Left ventricle myocardium inferior (tissue), 1 donor: ENCODE measurements at regions not wholly inside any gene's neighbourhood (a gene's known extent, or its start where the extent isn't known, plus 50 kb on each side); places are given as distances from the start of the nearest gene placed in this dataset.

Experiments
- DNase-seq: peaks from one replicate; pipeline ENCODE4 v3.0.0-alpha.2; 2020
- H3K27ac ChIP-seq: fragments of 200-600 bp; replicated peaks from 2 replicates; pipeline ENCODE4 v1.8.0; 2021
- H3K27me3 ChIP-seq: fragments of 200-600 bp; 2 replicates; pipeline ENCODE4 v1.8.0; 2021; ENCODE audit warnings: low read depth
- H3K36me3 ChIP-seq: fragments of 200-600 bp; 2 replicates; pipeline ENCODE4 v1.8.0; 2021
- H3K4me1 ChIP-seq: fragments of 200-600 bp; 2 replicates; pipeline ENCODE4 v1.8.0; 2021
- H3K4me3 ChIP-seq: fragments of 200-600 bp; 2 replicates; pipeline ENCODE4 v1.8.0; 2021; ENCODE audit warnings: mild to moderate bottlenecking, moderate library complexity
- H3K9me3 ChIP-seq: fragments of 200-600 bp; replicated peaks from 2 replicates; pipeline ENCODE4 v1.8.0; 2021
- intact Hi-C: fragments of 100-400 bp; cut with micrococcal nuclease; formaldehyde crosslinking; loops from one replicate; pipeline ENCODE4 v1.11.0; 2022
- TF ChIP-seq, protein P1 (sequence below): fragments of 200-600 bp; IDR thresholded peaks from 2 replicates; pipeline ENCODE4 v1.8.0; 2021; ENCODE audit warnings: antibody characterized with exemption, mild to moderate bottlenecking, borderline replicate concordance
- donor health status: DM: no; HTN: yes; CAD: no; lungs with severe emphysema.

DNA sequence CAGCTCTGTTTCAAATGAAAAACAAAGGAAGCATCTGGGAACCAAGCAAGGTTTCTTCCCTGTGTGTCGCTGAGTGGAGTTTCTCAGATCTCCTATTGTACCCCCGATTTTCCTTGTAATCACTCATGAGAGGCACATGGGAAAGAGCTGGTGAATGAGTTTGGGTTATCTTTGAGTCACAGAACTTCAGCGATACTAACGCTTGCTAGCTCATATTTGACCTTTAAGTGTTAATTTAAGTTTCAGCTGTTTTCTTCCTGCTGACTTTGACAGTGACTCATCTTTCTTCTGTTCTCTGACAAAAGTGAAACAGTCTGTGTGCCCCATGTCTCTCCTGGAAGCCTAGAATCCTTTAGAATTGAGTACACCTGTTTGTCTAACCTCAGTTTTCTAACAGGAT, 261.1 kb upstream of the RGS17 start:
- H3K36me3 ChIP-seq: no peaks in the 10 kb centered on the region
- H3K9me3 ChIP-seq: peaks cover 12% of the 10 kb centered on the region
- H3K4me1 ChIP-seq: no peaks in the 10 kb centered on the region
- DNase-seq: no peak
- TF ChIP-seq, protein P1, sequence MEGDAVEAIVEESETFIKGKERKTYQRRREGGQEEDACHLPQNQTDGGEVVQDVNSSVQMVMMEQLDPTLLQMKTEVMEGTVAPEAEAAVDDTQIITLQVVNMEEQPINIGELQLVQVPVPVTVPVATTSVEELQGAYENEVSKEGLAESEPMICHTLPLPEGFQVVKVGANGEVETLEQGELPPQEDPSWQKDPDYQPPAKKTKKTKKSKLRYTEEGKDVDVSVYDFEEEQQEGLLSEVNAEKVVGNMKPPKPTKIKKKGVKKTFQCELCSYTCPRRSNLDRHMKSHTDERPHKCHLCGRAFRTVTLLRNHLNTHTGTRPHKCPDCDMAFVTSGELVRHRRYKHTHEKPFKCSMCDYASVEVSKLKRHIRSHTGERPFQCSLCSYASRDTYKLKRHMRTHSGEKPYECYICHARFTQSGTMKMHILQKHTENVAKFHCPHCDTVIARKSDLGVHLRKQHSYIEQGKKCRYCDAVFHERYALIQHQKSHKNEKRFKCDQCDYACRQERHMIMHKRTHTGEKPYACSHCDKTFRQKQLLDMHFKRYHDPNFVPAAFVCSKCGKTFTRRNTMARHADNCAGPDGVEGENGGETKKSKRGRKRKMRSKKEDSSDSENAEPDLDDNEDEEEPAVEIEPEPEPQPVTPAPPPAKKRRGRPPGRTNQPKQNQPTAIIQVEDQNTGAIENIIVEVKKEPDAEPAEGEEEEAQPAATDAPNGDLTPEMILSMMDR: no peak
- H3K27ac ChIP-seq: no peak overlapping the region
- intact Hi-C loops: no loop called here
- H3K27me3 ChIP-seq: no peaks in the 10 kb centered on the region
- H3K4me3 ChIP-seq: no peak overlapping the region

DNA sequence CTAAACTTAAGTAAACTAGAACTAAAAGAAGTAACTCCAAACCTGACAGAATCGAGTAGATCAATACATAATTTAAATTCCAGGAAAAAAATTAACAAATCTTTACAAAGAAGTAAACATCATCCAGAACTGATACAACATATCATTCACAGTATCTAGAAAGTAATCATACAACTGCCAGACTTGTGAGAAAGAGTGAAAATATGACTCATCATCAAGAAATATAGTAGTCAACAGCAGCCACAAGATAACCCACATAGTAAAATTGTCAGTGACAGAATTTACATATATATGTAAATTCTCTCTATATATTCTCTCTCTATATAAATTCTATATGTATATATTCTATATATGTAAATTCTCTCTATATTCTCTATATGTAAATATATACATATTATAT, 242.8 kb upstream of the RGS17 start:
- Histone ChIP-seq H3K4me1 (no peaks in the 10 kb centered on the region), H3K27ac (no peak overlapping the region), H3K9me3 (no peaks in the 10 kb centered on the region), H3K36me3 (no peaks in the 10 kb centered on the region), H3K27me3 (no peaks in the 10 kb centered on the region), H3K4me3 (no peak overlapping the region)
- intact Hi-C loops: no loop called here
- TF ChIP-seq, protein P1: no peak
- DNase-seq: no peak

DNA sequence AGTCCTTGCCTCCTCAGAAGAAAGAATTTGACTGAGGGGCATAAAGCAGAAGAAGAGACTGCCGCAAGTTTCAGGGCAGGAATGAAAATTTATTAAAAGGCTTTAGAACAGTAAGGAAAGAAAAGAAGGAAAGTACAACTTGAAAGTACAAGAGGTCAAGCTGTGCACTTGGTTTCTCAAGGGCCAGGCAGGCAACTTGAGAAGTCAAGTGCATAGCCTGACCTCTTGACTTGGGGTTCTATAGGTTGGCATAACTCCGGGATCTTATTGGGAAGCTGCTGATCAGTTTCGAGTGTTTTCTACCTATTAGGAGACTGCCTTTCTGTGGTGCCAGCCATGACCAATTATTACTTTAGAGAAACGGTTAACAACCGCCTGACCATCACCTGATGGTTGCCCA, 237.0 kb upstream of the RGS17 start:
- DNase-seq: no peak
- Histone ChIP-seq H3K9me3 (peaks cover 14% of the 10 kb centered on the region), H3K4me3 (no peak overlapping the region), H3K4me1 (no peaks in the 10 kb centered on the region), H3K27me3 (no peaks in the 10 kb centered on the region), H3K27ac (no peak overlapping the region), H3K36me3 (no peaks in the 10 kb centered on the region)
- TF ChIP-seq, protein P1: no peak
- intact Hi-C loops: no loop called here

DNA sequence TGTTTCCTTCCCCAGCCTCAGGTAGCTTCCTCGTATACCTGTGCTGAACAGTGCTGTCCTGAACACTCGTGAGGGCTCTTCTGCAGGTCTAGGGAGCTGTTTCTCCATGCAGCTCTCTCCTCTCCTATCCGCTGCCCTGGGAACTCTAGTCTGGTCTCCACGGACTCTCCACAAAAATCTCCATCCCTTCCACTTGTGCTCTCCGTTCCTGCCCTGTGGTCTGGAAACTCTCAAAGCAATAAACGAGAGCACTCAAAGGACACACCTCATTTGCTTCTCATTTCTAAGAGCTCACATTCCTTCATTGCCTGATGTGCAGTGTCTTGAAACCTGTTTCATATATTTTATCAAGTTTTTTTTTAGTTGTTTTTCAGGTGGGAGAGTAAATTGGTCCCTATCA, 235.9 kb upstream of the RGS17 start:
- TF ChIP-seq, protein P1: no peak
- Histone ChIP-seq H3K27ac (no peak overlapping the region), H3K4me1 (no peaks in the 10 kb centered on the region), H3K9me3 (peaks cover 14% of the 10 kb centered on the region), H3K36me3 (no peaks in the 10 kb centered on the region), H3K27me3 (no peaks in the 10 kb centered on the region), H3K4me3 (no peak overlapping the region)
- DNase-seq: no peak
- intact Hi-C loops: no loop called here

DNA sequence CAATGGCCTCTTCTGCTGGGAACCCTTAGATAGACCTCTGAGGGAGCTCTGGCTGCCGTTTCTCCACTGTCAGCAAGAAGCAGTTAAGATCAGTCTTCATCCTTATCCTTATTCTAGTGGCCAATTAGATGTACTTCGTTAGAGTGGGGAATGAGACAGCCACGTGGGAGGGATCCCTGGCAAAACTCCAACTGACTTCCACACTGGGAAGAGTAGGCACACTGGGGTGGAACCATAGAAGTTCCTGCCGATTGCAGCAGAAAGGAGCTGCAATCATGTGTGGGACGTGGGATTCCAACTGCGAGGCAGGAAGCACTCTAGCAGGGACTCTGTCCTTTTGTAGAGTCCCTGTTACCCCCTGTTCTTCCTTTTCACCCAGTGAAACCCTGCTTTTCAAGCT, 226.3 kb upstream of the RGS17 start:
- intact Hi-C loops: no loop called here
- Histone ChIP-seq H3K4me1 (no peaks in the 10 kb centered on the region), H3K27ac (no peak overlapping the region), H3K4me3 (no peak overlapping the region), H3K27me3 (no peaks in the 10 kb centered on the region), H3K36me3 (no peaks in the 10 kb centered on the region), H3K9me3 (peaks cover 7% of the 10 kb centered on the region)
- DNase-seq: no peak
- TF ChIP-seq, protein P1: no peak

DNA sequence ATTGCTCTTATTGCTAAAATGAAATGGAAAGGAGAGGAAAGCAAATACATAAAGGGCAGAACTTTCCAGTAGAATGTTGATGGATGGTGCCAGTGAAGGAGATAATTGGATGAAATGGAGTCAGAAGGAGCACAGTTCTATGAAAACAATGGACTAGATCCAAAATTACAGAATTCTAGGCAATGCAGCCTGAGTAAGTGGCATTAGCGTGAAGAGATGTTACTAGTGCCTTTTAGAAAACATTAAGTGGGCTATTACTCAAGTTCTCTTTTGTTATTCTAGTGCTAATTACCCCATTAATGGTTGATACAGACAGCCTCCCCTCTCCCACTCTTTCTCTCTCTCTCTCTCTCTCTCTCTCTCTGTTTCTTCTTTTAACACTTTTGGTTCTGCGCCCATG, 209.5 kb upstream of the RGS17 start:
- no peaks in the 10 kb centered on the region for H3K27me3 ChIP-seq
- no peak for DNase-seq
- TF ChIP-seq, protein P1: no peak
- H3K9me3 ChIP-seq: peaks cover 15% of the 10 kb centered on the region
- H3K27ac ChIP-seq: no peak overlapping the region
- intact Hi-C loops: no loop called here
- H3K4me1 ChIP-seq: no peaks in the 10 kb centered on the region
- H3K4me3 ChIP-seq: no peak overlapping the region
- no peaks in the 10 kb centered on the region for H3K36me3 ChIP-seq
